Superior temporal gyrus (tissue), 1 donor: ENCODE measurements at regions not wholly inside any gene's neighbourhood (a gene's known extent, or its start where the extent isn't known, plus 50 kb on each side); places are given as distances from the start of the nearest gene placed in this dataset.
A peak's percentile ranks its signal among the peaks of the same experiment; 100 is the strongest.

Experiments used
- DNase-seq: peaks from one replicate; pipeline ENCODE4 v3.0.0-alpha.2; 2016; ENCODE audit errors: extremely low spot score

GRCh38 chr13:59111751-59112171 lies 1052.0 kb downstream of the DIAPH3 start:
- peak; percentile 26 for DNase-seq

DNA sequence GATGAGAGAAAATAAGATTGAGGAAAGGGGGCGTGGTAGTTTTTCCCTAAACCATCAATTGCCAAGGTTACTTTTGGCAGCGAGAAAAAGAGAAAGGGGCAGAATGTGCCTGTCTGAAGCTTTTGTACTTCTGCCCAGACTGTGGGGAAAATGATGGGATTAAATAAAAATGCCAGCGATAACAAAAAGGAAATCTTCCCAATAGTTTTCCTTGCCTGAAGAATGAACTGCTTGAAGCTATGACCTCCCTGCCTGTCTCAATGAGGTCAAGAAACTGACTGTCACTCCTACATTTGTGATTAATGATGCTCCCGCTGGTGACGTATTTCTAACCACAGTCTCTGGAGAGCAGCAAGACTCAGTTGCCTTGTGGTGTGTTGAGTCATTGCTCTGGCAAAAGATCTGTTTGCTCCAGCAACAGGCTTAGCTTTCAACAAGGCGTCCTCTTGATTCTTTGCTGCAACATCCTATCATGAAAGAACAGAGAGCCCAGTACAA lies 1051.5 kb downstream of the DIAPH3 start:
- peak; percentile 76 for DNase-seq

DNA sequence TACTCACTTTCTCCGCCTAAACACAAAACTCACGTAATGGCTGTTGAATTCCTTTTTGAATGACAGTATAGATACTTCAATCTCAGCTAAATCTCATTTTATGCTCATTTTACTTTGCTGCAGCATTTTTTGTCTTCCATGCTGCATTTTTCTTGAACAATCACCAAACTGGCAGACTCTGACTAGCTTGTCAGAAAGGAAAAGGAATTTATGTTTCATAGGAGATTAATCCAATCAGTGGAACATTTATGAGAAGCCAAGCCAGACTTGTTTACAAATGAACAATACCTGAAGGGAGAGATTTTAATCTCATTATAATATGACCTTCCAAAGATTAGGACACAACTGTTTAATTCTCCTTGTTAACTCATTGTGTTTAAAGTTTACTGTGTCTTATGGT lies 1044.3 kb downstream of the DIAPH3 start:
- DNase-seq, result no peak

DNA sequence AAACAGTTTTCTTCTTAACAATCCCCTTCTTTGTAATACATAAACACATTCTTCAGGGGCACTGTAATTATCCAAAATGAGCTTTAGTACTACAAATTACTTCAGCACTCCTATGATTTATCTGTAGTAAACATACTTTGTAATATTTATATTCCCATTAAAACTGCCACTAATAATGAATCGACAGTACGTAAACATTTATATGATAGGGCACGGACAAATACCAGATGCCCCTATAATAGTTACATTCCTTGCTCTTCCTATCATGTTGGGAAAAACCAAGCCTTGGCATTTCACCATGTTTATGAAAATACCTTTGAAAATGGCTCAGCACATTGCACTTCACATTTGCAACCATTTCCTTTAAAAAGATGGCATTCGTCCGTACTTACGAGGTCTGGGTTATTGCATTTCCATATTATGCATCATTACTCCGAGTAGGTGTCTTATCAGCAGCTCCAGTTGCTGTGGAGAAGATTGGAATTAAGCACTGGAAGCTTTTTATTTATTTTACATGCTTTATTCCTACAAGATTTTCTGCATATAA lies 1043.4 kb downstream of the DIAPH3 start:
- no peak for DNase-seq

DNA sequence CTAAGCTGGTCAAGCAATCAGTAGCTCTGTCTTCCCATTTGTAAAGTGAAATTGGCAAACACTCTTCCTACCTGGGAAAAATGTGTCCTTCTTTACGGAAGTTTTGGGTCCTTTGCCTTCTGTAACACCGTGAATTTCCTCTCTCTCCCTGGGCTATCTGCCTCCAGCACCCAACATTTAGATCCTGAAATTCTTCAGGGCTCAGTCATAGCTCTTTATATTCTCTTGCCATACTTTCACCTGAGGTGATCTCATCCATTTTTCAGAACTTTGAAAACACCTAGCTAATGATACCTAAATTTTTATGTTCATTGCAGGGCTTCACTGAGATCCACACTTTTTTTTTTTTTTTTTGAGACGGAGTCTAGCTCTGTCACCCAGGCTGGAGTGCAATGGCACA lies 1042.2 kb downstream of the DIAPH3 start:
- no peak for DNase-seq

DNA sequence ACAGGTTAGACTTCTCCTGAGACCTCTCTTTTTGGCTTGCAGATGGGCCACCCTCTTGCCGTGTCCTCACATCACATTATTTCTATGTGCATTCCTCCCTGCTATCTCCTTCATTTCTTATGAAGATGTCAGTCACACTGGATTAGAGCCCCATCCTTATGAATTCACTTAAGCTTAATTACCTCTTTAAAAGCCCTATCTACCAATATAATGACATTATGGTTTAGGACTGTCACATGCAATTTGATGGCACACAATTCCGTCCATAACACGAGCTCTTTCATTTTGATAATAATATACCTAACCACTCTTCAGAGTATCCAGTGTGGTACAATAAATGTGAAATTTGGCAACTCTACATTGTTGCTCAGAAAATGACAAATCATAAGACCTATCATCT lies 1037.3 kb downstream of the DIAPH3 start:
- no peak for DNase-seq

DNA sequence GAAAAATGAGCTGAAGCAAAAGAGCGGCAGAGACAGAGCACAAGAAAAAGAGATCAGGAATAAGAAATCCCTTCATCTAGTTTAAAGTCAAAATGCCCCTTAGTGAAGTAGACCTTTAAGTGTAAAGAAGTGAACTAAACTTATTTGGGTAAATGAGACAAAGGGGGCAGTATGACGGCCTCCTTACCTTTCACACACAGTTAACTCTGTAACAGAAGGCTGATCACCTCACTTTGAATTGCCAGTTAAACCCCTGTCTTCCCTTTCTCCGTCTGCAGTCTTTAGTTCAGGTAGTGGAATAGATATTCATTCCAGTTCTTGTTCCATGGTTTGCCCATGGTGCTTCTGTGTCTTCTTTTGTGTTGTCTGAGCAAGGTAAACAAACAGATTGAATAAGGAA lies 1029.8 kb downstream of the DIAPH3 start:
- DNase-seq, result no peak

GRCh38 chr13:59144700-59145099 lies 1019.0 kb downstream of the DIAPH3 start:
- DNase-seq, result no peak

GRCh38 chr13:59145381-59145780 lies 1018.3 kb downstream of the DIAPH3 start:
- no peak for DNase-seq

DNA sequence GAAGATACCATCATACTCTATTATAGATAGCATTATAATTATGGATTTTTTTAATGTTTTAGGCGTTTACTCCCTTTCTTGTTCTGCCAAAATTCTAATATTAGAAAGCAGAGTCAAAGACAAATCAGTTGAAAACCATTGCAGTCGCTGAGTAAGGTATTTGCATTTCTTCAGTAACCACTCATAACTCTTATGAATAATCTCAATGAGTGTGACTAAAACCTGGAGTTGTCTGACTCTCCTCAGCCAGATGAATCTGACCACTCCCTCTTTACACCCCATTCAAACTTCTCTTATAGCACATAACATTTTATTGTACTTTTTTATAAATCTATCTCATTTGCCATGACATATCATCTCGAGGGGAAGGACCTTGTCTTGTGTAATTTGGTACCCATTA lies 1006.5 kb downstream of the DIAPH3 start:
- no peak for DNase-seq

GRCh38 chr13:59166174-59166573 lies 997.6 kb downstream of the DIAPH3 start:
- DNase-seq, result no peak

GRCh38 chr13:59172076-59172475 lies 991.7 kb downstream of the DIAPH3 start:
- DNase-seq, result no peak

- no peak for DNase-seq
Observed at GRCh38 chr13:59176775-59177174, 987.0 kb downstream of the DIAPH3 start.

GRCh38 chr13:59178344-59178743 lies 985.4 kb downstream of the DIAPH3 start:
- peak; percentile 15 for DNase-seq

DNA sequence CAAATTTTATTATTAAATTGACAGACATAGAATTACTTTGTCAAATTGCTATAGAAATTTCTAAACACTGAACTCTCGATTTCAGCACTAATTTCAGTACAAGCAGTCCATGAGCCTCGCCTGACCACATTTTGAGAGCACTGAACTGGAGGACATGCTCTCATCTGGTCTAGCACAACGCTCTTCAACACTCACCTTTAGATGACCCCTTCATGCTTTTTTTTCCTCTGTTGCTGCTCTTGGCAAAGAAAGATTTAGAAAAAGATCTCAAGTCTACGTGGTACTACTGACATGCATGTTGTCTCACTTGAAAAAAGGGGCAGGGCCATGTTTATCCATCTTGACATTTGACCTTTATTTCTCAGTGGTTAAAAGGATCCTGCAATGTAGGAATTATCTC lies 981.5 kb downstream of the DIAPH3 start:
- no peak for DNase-seq

DNA sequence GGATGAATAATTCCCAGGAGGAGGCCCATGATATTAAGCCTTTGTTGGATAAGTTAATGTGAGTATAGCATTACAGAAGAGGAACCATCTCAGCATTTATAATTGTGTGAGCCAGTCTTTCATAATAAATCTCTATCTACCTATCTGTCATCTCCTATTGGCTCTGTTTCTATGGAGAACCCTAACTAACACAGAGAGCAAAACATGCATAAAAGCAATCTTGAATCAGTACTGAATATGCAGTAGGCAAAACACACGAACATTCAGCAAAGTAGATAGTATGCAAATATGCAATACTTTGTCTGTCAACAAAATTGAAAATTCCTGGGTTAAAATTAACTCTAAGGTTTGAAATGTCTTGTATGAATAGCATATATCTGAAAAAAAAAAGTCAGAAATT lies 966.3 kb downstream of the DIAPH3 start:
- no peak for DNase-seq

- DNase-seq, result no peak
Observed at GRCh38 chr13:59201841-59202240, 961.9 kb downstream of the DIAPH3 start.

DNA sequence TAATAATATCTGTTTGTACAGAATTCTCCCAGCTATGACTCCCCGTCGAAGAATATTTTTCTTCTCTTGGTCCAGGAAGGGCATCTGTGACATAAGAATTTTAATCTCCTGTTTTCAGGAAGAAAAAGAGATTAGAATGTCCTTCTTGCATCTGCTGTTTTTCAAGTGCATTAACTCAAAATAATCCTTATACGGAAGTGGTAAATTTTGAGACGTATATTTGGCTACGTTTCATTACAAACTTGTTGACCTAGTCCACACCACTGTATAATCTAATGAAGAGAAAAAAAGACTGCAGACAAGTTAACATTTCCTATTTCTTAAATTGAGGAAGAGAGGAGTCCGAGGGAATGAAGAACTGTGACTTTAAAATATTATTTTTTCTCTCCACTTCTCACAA lies 959.9 kb downstream of the DIAPH3 start:
- DNase-seq, result no peak

- no peak for DNase-seq
Observed at GRCh38 chr13:59205501-59205900, 958.2 kb downstream of the DIAPH3 start.

- DNase-seq, result no peak
Observed at GRCh38 chr13:59208405-59209195, 955.1 kb downstream of the DIAPH3 start.

DNA sequence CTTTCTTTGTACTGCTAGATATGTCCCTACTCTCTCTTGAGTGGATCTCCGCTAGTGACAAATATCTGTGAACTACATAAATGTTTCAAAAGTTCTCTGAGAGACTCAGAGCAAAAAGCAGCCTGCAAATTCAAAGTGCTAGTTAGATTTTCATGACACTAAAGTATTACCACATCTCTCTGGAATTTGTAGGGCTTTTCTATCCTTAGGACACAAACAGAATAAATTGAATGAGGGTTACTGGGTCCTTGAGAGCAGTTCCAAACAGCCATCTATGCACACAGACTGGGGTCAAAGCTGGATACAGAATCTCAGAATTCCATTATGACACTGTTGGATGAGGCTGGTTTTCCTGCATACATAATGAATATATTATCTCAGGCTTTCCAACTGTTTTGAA lies 953.2 kb downstream of the DIAPH3 start:
- DNase-seq, result no peak

- no peak for DNase-seq
Observed at GRCh38 chr13:59211606-59212005, 952.1 kb downstream of the DIAPH3 start.

- no peak for DNase-seq
Observed at GRCh38 chr13:59229401-59229800, 934.3 kb downstream of the DIAPH3 start.

- no peak for DNase-seq
Observed at GRCh38 chr13:59229861-59230260, 933.9 kb downstream of the DIAPH3 start.
